Right renal cortex interstitium (tissue), 3 donors: ENCODE measurements at regions not wholly inside any gene's neighbourhood (a gene's known extent, or its start where the extent isn't known, plus 50 kb on each side); places are given as distances from the start of the nearest gene placed in this dataset.

Experiments used
- DNase-seq, 3 donors: peaks; one replicate each; pipeline ENCODE4 v3.0.0-alpha.2; 2013; ENCODE audit warnings: low read depth in 3 of 3, low spot score in 2 of 3

GRCh38 chr20:57013217-57013616 is 253.2 kb downstream of the BMP7 start:
- DNase-seq, result no peak

GRCh38 chr20:57013741-57014140 is 252.7 kb downstream of the BMP7 start:
- no peak for DNase-seq

GRCh38 chr20:57020364-57020763 is 246.1 kb downstream of the BMP7 start:
- DNase-seq, result no peak

- DNase-seq, result no peak
Observed at GRCh38 chr20:57022306-57022705, 244.1 kb downstream of the BMP7 start.

- DNase-seq, result no peak
Observed at GRCh38 chr20:57023007-57023406, 243.4 kb downstream of the BMP7 start.

GRCh38 chr20:57023997-57024396 is 242.4 kb downstream of the BMP7 start:
- DNase-seq, result no peak

- DNase-seq, result no peak
Observed at GRCh38 chr20:57024849-57025248, 241.6 kb downstream of the BMP7 start.

GRCh38 chr20:57025261-57025660 is 241.2 kb downstream of the BMP7 start:
- DNase-seq, result no peak

GRCh38 chr20:57025666-57026224 is 240.7 kb downstream of the BMP7 start:
- peak in 1 of 3 donors; percentile 23 for DNase-seq

- no peak for DNase-seq
Observed at GRCh38 chr20:57027777-57028176, 238.7 kb downstream of the BMP7 start.

- no peak for DNase-seq
Observed at GRCh38 chr20:57030611-57031600, 235.5 kb downstream of the BMP7 start.

GRCh38 chr20:57031867-57032355 is 234.5 kb downstream of the BMP7 start:
- DNase-seq, result no peak

GRCh38 chr20:57032847-57033246 is 233.6 kb downstream of the BMP7 start:
- no peak for DNase-seq

- DNase-seq, result no peak
Observed at GRCh38 chr20:57034001-57034400, 232.4 kb downstream of the BMP7 start.

GRCh38 chr20:57037689-57038088 is 228.8 kb downstream of the BMP7 start:
- no peak for DNase-seq

- no peak for DNase-seq
Observed at GRCh38 chr20:57038608-57039440, 227.6 kb downstream of the BMP7 start.

- no peak for DNase-seq
Observed at GRCh38 chr20:57040466-57040865, 226.0 kb downstream of the BMP7 start.

GRCh38 chr20:57040924-57041323 is 225.5 kb downstream of the BMP7 start:
- no peak for DNase-seq

GRCh38 chr20:57043091-57043490 is 223.3 kb downstream of the BMP7 start:
- no peak for DNase-seq

GRCh38 chr20:57043669-57044268 is 222.7 kb downstream of the BMP7 start:
- no peak for DNase-seq
